Stimulated activated CD4-positive, alpha-beta T cell treated with anti-CD3 and anti-CD28 coated beads, Interleukin-2, amount 100 ng/mL, for 48 hours (primary cell): ENCODE measurements at regions not wholly inside any gene's neighbourhood (a gene's known extent, or its start where the extent isn't known, plus 50 kb on each side); places are given as distances from the start of the nearest gene placed in this dataset.

Source experiments
- DNase-seq, 2 donors: peaks; one replicate each; pipeline ENCODE4 v3.0.0-alpha.2; 2020

DNA sequence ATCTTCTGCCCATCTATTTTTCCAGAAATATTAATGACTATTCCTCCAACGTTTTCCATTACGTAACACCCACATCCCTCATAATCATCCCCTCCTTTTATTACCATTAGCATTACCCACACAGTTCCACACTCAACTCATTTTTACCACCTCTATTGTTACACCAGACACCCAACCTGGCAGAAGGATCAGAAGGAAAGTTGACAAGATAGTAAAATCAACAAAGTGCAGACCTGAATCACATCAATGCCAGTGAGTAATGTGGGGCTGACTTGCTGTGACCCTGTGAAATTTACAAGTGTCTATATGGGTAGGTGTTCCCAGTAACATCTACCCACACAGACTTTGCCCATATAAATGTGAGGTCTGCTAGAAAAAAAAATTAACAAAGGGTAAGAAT is 568.2 kb downstream of the MAFB start:
- no peak for DNase-seq

DNA sequence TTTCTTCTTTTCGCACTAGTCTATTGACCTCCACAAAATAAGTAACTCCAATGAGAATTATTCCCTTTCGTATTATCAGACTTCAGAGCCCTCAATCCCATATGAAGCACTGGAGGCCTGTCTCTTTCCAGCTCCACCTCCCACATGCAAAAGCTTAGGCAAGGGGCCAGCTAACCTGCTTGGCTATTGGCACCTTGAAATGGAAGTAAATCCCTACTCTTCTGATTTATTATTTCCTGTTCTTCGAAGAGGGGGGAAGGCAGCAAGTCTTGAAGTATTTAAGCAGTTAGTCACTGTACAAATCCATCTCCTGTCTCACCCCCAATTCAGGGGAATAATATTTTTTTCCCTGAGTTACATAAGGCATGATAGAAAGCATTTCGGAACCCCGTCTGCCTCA is 577.8 kb downstream of the MAFB start:
- no peak for DNase-seq

DNA sequence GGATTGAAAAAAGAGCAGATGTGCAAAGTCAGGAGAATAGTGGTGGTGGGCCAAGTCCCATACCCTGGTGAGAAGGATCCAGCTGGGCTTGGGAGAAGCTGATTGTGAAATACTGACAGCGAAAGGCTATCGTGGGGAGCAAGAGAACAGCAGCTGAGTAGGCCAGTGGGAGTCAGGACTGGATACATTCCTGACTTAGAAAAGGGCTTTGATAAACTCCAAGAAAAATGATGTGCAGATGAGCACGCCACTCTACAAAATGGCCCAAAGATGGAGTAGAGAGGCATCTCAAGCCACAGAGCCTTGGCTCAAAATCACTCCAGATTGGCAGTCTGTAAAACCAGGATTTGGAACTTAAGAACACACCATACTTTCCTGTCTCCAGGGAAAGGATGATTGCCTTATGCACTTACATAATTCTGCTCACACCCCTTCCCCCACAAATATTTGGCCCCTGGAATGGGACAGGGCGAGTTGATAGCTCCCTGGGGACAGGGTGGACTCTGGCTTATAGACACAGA is 578.7 kb downstream of the MAFB start:
- no peak for DNase-seq

DNA sequence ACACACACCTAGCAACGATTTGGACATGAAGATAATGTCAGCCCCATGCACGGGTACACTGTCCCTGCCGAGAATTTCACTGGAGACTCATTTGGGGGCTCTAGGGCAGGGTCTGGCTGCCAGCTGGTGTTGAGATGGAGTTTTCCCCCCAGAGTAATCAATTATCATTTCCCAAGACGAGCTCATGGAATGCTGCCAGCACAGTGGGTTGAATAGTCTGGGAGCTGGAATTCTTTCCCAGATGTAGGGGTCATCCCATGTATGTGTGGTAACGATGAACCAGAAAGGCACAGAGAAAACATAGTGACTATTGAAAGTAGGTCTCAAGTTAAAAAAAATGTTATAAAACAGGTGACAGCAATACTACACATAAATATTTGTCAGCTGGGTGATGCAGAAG is 579.9 kb downstream of the MAFB start:
- DNase-seq: no peak

DNA sequence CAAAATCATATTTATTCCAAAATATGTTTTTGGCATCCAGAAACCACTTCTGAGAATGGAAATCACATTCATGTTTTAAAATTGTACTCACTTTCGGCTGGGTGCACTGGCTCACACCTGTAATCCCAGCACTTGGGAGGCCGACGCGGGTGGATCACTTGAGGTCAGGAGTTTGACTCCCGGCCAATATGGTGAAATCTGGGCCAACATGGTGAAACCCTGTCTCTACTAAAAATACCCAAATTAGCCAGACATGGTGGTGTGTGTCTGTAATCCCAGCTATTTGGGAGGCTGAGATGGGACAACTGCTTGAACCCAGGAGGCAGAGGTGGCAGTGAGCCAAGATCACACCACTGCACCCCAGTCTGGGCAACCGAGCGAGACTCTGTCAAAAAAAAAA is 580.7 kb downstream of the MAFB start:
- no peak for DNase-seq

DNA sequence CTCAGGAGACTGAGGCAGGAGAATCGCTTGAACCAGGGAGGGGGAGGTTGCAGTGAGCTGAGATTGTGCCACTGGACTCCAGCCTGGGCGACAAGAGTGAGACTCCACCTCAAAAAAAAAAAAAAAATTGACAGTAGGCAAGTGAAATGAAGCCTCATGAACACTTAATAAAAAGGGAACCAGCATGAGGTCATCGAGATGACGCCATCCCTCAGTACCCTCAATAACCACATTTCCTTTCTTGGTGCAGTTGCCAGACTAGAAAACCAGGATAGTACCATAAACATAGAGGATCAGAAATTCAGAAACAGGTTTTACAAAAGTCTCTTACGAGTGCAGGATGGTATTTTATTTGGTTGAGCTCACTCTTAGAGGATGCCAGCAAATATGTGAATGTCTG is 584.1 kb downstream of the MAFB start:
- no peak for DNase-seq

DNA sequence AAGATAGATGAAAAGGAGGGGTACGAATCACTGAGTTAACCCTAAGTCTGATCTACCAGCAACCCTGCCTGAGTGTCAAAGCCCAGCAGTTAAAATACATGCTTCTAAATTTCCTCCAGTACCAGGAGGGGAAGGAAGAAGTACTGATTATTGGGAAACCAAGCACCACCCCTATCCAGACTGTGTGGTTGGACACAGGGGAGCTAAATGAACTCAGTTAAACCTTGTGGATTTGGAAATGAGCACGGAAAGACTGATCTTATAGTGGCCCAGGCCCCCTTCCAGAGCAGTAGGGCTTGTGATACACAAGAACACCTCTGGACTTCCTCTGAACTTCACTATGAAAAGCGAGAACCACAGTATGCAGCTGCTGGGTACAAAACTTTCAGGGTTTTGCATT is 585.6 kb downstream of the MAFB start:
- DNase-seq: no peak

DNA sequence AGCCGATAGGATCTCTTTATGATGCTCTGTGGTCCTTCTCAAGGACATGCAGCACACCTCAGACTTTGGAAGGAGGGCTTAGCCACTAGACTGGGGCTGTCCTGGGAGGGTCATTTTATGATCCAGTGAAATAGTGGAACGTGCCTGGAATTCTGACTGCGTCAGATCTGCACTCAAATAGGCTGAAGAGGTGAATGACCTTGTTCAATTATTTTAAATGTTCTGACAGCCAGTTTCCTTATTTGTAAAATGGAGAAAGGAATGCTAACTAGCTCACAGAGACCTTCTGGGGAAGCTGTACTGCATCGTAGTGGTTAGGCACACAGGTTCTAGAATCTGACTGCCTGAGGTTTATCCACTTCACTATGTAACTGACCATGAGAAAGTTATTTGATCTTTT is 587.5 kb downstream of the MAFB start:
- DNase-seq: no peak

DNA sequence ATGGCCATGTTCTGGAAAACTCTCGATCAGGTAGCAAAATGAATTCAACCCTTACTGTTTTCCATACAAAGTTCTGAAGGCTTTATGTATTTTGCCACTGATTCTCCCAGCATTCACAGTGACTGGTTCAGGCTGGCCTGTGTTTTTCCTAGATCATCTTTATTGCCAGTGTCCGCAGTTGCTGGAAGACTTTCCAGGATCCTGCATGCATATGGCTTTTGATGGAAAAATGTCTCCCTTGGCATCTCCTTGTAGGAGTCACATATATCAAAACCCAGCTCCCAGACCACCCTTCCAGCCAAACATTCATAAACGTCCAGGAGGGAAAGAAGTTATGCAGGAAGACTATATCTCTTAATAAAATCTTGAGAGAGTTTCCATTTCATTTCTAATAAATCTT is 588.8 kb downstream of the MAFB start:
- no peak for DNase-seq

DNA sequence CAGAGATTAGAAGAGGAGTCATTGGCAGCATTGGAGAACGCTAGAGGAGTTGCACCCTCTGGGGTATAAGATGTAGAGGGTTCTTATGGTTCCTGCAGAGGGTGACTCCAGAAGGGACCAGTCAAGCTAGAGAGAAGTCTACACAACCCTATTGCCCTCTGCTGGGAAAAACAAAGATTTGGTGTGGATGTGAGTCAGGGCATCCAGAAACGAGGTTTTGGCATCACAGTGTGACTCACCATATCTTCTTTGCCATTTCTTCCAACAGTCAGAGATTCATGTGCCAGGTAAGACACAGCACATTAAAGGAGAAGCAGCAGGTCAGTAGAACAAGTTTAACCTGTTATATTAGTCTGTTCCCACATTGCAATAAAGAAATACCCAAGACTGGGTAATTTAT is 598.8 kb downstream of the MAFB start:
- no peak for DNase-seq

DNA sequence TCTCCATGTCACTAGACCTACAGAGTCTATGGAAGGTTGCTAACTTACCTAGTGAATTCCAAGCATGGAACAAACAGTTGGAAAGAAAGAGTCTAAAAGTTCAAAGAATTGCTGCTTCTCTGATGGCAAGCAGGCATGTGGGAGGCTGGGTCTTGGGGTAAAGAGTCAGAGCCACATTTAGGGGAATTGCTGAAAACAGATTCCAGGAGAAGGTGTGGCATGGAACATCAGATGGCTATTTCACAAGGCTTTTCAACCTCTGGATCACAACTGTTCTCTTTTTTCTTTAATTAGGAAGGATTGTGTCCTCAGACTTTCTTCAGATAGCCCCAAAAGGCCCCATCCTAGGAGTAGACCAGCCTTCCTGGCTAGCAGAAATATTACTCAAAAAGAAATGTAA is 601.5 kb downstream of the MAFB start:
- DNase-seq: no peak

DNA sequence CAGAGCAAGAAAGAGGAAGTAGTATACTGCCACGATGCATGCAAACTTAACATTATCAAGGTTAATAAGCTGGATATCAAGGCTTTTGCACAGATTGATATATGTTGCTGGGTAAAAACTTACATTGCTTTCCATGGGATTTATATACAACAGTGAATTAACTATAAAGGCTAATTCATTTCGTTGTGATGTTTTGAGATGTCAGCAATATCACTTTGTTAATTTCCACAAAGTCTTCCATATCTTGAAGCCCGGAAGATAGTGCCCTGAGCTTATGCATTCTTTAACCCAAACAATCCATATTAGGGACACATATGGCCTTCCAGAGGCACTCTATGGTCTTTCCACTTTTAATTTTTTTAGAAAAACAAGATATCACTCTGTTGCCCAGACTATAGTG is 603.5 kb downstream of the MAFB start:
- DNase-seq: no peak

DNA sequence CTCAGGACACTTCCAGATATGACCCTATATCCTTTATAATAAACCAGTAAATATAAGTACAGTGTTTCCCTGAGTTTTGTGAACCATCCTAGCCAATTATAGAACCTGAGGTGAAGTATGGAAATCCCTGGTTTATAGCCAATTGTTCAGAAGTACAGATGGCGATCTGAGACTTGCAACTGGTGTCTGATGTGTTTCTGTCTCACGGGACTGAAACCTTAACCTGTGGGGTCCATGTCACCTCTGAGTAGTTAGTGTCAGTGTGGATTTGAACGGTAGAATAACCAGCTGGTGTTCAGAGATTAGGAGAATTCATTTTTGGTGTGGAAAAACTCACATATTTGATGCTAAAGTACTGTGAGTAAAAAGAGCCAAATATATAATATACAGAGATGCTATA is 606.6 kb downstream of the MAFB start:
- no peak for DNase-seq

DNA sequence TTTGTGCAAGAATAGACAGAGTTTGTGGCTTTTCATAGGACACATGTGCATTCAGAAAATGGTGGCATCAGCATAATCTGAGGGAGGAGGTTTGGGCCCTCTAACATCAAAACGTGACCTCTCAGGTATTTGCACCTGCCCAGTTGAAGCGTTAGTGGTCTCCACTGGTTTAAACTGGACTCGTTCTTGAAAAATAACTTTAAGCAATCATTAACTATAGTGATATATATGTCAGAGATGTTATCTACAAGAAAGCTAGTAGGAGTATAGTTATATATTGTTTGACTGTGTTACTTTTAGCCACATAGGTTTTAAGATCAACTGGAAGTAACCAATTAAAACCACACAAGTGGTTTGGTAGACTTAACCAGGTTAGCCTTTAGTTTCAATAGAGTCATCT is 607.4 kb downstream of the MAFB start:
- DNase-seq: no peak

DNA sequence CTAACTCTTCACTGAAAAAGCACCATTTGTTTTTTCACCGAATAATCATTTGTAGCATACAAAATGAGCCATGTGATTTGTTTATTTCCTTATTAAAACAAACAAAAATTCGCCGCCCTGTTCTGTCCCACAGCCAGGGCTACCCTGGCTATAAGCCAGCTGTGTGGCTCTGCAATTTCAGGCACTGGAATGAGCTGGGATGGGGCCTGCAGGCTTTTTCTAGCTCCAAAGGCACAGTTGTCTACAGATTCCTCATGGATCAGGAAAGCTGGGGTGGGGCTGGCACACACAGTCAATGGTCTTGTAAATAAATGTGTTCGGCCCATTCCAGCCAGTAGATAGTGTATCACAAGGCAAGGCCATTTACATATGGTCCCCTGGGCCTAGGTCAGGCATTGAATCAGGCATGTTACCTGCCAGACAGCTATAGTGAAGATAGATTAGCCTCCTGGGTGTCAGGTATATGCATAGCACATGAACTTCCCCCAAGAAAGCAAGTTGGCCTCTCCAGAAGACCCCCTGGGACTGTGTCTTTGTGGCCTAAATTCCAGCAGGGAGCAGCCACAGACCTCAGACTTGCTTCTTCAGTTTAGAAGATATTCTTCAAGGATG is 608.9 kb downstream of the MAFB start:
- DNase-seq: no peak

DNA sequence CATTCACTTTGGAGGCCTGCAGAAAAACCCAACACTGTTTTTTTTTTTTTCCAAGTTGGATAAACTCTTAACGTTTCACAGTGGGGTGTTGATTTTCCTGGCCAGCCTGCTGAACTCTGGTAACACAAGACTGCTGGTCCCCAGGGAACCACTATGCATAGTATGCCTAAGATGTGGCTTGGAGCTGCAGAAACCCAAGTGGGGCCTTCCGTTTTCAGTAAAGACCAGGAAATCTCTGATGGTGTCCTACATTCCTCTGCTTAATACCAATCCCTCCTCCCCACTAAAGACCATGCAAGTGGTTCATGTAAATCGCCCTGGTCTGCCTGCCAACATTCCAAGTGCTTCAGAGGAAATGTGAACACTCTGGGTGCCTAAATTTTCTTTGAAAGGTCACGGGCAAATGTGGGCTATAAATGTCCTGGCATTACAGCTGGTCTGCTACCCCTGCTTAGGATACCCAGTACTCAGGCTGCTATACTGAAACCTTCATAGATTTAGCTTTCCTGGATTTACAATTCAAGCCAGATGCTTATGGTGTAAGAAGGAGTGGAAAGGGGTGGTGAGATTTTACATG is 615.4 kb downstream of the MAFB start:
- DNase-seq: no peak

DNA sequence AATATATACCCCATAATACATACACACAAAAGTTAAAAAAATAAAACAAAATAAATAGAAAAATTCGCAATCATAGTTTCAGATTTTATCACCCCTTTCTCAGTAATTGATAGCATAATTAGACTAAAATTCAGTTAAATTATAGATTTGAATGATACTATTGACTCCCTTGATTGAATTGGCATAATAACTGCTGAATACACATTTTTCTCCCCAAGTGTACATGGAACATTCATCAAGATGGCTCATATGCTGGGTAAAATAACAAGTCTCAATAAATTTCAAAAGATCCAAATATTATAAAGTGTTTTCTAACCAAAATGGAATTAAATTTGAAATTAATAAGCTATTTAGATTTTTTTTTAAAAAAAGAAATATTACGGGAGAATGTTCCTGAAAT is 616.1 kb downstream of the MAFB start:
- no peak for DNase-seq

DNA sequence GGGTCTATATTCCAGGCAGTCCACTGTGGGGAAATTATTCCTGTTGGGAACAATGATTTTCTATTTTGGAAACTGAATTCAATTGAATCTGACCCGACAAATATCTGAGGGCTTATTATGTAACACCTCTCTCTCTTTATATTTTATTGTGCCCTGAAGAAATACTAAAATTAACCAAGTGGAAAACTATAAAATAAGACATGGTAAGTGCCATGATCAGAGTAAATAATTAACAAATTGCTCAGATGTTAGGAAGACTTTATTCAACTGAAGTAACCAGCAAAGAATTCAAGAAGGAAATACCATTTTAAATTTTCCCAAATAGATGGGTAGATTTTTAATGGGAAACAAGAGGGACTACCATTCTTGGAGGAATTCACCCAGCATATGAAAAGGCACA is 632.9 kb downstream of the MAFB start:
- no peak for DNase-seq

DNA sequence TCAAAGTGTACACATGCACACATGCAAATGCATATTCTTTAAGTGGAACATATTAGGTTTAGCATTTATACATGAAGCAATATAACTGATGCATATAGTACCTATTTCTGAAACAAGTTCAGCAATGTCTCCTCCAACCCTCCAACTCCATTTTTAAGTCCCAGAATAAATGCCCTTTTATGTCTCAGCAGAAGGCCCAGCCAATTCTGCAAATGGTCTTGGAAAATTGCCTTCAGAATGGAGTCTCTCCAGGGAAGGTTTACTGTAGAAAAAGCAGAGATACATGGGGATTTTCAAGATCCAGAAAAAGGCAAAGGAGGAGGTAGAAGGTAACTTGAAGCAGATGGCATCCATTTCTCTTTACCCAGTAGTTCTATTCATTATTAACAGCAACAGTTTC is 633.3 kb downstream of the MAFB start:
- DNase-seq: no peak

DNA sequence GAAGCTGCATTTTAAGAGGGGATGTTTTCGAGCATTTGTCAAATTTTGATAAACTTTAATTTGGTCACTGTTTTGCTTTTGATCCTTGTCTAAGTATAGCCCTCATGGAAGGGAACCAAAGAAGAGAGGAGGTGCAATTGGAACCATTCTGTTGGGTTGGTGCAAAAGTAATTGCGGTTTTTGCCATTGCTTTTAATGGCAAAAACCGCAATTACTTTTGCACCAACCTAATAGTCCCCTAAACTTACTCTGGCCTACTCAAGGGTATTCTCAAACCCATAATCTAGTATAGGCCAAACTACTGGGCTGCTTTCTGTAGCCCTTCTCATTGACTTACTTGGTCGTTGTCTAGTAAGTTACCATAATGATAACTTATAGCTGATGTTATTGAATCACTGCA is 634.7 kb downstream of the MAFB start:
- no peak for DNase-seq

DNA sequence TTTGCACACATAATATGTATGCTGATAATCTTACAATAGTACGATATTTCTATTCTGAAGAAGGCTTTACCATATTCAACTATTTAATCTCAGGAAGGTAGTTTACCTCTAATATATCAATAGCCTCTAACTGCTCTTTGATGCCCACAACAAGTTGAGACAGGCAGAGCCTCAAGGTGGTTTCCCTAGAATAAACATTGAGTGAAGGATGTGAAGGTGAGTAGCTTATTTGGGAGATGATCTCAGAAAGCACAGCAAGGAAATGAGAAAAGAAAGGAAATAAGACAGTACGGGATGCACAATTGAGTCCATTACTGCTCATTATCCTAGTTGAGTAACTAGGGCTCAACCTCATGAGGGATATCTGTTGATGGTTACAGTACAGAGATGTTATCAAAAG is 638.4 kb downstream of the MAFB start:
- DNase-seq: no peak

DNA sequence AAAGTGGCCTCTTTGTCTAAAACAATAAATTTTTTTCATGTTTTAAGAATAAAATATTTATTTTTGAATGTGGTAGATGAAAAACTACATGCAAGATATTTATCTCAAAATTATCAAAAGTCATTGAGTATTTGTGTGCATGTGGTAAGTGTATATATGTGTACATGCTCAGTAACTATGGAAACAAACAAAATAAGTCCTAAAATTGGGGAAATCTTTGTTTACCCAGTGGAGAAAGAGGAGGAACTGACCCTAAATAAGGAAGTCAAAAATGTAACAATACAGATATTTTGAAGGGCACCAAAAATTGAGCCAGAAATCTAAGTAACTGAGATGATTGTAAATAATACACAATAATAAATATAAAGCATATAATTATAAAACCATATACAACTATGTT is 639.2 kb downstream of the MAFB start:
- DNase-seq: no peak

DNA sequence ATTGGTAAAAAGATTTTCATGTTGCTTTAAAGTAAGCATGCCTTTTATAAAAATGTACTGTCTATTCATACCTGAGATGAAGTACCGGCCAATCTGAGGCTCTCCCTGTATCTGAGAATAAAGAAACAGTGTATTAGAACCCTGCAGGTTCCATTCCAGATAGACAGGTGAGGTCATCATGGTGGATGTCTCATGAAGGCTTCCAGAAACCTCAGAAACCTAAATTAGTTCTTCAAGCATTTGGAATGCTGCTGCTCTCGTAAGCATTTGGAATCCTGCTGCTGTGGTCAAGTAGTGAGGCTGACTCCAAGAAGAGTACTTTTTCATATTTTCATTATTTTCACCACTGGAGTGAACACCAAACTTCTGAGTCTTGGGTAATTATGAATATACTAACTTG is 642.3 kb downstream of the MAFB start:
- DNase-seq: no peak

DNA sequence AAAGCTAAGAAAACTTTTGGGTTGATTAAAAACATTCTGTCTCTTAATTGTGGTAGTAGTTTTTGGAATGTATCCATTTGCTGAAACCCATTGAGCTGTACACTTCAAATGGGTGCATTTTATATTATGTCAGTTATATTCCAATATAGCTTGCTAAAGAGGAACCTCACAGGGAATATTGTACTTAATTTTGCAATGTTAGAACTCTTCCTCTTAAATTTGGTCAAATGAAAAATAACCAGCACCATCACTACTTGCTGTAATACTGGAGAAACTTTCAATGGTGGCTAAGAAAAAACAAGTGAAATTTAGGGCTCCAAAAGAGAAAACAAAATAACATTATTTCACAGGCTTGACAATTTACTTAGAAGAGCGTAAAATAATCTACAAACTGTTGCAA is 651.5 kb downstream of the MAFB start:
- no peak for DNase-seq

DNA sequence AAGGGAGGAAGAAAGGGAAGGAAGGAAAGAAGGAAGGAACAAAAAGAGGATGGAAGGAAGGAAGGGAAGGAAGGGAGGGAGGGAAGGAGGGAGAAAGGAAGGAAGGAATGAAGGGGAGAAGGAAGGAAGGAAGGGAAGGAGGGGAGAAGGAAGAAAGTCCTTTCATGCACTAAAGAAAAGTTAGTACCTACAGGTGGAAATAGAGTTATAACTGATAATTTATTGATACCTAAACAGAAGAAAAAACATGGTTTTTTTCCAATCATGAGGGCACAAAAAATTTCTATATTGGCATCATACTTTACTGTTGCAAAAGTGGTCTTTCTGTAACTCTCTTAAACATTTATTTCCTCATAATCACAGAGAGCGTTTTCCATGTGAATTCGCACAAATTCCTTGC is 659.4 kb downstream of the MAFB start:
- no peak for DNase-seq
